ENCODE measurements at regions not wholly inside any gene's neighbourhood (a gene's known extent, or its start where the extent isn't known, plus 50 kb on each side); places are given as distances from the start of the nearest gene placed in this dataset.

GRCh38 chr21:15326032-15326867 is 261.4 kb upstream of the NRIP1 start:
- DNase-seq, result no peak

- DNase-seq, result no peak
Measured at GRCh38 chr21:15327637-15328265, 263.0 kb upstream of the NRIP1 start.

GRCh38 chr21:15329191-15329590 is 264.4 kb upstream of the NRIP1 start:
- no peak for DNase-seq

DNA sequence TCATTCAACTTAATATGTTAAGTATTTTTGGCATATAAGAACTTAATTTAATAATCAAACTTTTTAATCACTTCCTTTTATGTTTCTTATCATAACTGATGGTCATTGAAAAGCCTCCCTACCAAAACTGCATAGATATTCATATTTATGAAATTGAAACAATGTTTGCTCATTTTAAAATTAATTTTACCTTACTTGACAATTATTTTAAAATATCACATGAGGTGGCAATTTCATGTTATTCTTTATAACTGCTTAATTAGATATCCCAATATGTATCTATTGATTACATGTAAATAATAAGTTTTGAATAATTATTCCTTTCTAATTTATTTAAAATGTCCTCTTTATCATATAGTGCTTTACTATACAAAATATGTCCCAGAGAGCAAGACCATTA is 266.1 kb upstream of the NRIP1 start:
- no peak for DNase-seq

DNA sequence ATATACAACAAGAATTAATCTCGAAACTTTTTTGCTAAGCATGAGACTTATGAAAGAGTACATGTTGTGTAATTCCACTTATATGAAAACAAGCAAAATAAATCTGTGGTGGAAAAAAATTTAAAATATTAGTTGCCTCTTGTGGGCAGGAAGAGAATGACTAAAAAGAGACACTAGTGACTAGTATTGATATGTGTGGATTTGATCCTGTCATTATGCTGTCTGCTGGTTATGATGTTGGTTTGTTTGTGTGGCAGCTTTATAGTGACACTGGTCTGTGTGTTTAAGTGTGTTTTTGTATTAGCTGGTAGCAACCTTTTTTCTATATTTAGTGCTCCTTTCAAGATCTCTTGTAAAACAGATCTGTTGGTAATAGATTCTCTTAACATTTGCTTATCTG is 267.8 kb upstream of the NRIP1 start:
- no peak for DNase-seq

- no peak for DNase-seq
Measured at GRCh38 chr21:15333136-15333710, 268.4 kb upstream of the NRIP1 start.

DNA sequence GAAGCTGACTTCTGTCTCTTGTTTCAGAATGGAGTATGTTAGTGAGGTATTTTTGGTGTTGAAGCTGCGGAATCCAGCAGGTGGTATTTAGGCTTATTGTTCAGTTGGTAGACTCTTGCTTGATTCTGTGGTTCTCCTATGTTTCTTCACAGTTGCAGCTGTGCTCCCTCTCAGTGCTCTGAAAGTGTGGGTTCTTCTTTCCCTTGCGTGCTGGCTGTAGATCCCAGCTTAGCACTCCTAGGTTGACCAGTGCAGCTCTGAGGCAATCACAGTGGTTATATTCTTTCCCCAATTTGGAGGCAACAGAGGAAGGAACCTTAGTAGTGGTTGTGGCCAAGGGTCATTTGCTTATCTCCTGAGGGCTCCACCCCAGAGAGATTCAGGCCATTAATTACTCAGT is 269.2 kb upstream of the NRIP1 start:
- DNase-seq, result no peak

DNA sequence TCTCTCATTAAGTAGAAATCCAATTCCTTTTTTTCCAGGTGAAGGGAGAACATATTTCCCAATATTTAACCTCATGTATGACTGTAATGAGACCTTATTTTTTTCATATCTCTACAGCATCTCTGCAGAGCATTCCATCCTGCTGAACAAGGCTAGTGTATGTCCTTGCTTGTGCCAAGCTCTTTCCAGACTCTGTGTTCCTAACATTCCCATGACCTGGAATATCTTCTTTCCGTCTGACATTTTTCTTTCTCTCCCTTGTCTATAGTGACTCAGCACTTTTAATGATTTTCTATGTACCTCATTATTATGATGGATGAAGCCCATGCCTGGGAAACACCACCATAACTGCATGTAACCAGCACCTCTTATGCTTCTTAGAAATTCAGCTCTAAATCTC is 278.3 kb upstream of the NRIP1 start:
- DNase-seq, result no peak

DNA sequence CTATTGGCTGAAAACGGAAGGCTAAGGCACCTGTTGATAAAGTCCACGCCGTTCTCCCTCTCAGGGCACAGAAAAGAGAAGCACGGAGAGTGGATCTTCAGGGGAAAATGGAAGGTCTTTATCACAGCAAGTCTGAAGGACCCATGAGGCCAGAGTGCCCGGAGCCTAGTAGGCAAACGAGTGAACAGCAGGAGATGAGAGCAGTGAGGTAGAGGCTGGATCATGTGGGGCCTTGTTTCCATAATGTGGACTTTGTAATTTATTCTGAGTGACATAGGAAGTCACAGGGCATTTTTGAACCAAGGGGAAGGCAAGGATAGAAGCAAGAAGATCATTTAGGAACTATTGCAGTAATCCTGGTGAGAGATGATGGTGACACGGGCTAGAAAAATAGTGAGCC is 287.2 kb upstream of the NRIP1 start:
- no peak for DNase-seq

DNA sequence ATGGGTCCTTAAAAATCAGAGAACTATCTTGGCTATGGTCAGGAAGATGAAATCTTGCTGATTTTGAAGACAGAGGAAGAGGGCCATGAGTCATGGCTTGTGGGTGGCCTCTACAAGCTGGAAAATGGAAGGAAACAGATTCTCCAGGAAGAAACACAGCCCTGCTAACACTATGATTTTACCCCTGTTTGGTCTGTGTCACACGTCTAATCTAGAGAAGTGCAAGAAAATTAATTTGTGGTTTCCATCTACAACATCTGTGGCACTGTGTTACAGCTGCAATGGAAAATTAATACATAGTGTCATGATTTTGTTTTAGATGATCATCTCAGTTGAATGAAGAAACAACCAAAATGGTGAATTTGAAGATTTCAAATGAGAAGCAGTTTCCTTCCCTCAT is 288.7 kb upstream of the NRIP1 start:
- no peak for DNase-seq

- DNase-seq, result no peak
Measured at GRCh38 chr21:15354516-15354915, 289.7 kb upstream of the NRIP1 start.

DNA sequence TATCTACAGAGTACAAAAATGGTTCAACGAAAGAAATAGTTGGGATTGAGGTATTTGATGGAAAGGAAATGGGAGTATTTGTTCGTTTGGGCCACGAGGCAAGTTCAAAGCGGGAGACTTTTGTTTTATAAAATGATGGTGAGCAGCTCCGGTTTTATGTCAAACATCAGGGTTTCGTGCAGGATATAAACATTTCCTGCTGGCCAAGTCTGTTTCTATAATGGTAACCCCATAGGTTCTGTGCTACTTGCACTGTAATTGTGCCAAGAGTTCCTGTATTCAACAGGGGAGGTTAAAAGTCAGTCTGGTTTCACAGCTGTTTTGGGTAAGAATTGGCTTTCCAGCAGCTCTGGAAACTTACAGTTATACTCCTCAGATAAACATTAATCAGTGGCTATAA is 290.3 kb upstream of the NRIP1 start:
- no peak for DNase-seq

- no peak for DNase-seq
Measured at GRCh38 chr21:15359251-15359650, 294.5 kb upstream of the NRIP1 start.

DNA sequence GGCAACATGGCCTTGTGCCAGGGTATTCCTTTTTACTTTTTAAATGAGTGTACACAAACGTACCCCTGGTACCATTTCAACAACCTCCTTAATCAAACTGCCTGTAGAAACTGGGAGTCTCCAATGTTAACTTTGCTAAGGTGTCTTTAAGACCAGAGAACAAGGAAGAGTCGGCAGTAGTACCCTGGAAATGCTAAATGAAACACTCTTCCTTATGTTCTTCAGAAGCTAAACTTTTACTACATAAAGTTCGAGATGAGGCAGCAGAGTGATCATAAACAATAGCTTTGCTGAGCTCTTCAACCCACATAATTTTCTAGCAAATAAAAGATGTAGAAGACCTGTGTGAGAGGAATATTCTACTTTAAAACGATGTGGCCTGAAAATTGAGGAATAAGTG is 297.7 kb upstream of the NRIP1 start:
- DNase-seq, result no peak

DNA sequence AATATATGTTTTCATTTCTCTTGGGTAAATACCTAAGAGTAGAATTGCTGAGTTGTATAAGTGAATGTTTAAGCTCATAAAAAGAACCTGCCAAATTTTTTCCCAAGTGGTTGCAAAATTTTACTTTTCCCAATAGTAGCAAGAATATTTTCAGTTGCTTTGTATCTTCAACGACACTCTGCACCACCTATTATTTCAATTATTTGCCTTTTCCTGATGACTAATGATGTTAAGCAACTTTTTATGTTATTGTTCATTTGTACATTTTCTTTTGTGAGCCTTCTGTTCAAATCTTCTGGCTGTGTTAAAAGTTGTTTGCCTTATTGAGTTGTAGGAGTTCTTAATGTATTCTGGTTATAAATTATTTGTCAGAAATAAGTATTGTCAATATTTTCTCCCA is 299.1 kb upstream of the NRIP1 start:
- DNase-seq, result no peak

GRCh38 chr21:15365751-15366392 is 301.1 kb upstream of the NRIP1 start:
- no peak for DNase-seq

DNA sequence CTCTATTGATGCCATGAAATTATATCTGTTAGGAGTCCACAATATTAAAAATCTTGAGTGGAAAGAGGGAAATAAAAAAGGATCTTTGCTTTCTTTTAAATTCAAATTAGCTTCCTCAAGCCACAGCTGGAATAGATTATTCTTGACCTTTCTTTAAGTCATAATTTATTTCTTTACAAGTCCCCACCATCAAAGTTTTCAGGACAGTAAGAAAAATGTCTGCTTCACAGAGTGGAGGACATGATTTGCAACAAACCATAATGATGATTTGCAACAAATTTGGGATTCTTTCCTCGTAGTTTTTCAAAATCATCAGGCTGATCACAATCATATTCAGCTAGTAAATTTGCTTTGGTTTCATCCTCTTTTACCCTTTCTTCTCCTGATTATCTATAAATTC is 301.8 kb upstream of the NRIP1 start:
- no peak for DNase-seq

DNA sequence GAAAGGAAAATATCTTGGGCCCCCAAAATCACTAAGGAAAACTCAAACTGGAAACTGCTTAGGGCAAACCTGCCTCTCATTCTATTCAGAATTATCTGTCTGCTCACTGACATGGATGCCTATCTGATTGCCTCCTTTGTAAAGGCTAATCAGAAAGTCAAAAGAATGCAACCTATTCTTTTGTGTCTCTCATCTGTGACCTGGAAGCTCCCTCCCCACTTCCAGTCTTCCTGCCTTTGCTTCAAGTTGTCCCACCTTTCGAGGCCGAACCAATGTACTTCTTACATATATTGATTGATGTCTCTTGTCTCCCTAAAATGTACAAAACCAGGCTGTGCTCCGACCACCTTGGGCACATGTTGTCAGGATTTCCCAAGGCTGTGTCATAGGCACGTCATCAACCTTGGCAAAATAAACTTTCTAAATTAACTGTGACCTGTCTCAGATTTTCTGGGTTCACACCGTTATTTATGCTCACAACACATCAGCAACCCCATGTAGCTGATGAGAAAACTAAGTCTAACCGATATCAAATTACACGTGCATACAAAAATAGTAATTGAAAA is 302.3 kb upstream of the NRIP1 start:
- no peak for DNase-seq

- DNase-seq, result no peak
Measured at GRCh38 chr21:15370462-15370975, 305.7 kb upstream of the NRIP1 start.

DNA sequence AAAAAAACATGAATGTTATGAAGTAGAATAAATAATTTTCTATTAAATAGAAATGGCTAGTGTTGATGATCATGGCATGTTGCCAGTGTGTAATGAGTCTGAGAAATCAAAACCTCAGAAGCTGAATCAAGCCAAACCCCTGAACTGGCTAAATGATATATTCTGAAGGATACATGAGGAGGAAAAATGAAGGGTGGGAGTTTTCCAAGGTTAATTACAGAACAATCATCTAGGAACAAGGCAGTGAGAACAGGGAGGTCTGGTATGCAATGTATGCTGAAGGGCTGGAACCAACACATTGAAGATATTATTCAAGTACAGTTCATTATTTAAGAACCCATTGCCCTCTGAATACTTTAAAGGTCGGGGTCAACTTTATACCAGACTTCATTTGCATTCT is 309.1 kb upstream of the NRIP1 start:
- no peak for DNase-seq

DNA sequence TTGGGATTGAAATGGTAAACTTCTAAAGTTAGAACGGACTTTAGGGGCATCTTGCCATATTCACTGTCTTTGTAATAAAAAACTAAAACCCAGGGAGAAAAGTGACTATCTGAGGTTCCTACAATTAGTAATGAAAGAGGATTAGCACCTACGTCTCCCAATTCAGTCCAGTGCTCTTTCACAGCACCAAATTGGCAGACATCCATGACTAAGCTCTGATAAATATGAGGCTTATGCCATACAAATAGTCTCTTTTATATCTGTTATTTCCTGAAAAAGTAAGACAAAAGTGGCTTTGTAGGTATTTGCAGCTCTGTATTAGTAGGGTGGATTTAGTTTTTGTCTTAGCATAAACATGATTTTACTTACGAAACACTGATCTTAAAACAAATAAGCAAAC is 315.0 kb upstream of the NRIP1 start:
- no peak for DNase-seq

GRCh38 chr21:15383588-15383987 is 318.8 kb upstream of the NRIP1 start:
- no peak for DNase-seq

DNA sequence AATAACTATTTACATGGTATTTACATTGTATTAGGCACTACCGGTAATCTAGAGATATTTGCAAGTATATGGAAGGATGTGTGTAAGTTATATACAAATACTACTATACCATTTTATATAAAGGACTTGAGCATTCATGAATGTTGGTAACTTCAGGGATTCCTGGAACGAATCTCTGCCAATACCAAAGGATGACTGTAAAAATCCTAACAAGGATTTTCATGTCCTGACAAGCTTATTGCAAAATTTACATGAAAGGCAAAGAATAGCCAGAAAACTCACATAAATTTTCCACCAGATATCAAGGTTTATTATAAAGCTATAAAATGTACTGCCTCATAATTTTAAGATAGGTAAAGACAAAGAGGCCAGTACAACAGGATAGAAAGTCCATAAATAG is 325.2 kb upstream of the NRIP1 start:
- DNase-seq, result no peak
